ENCODE measurements at regions not wholly inside any gene's neighbourhood (a gene's known extent, or its start where the extent isn't known, plus 50 kb on each side); places are given as distances from the start of the nearest gene placed in this dataset.

DNA sequence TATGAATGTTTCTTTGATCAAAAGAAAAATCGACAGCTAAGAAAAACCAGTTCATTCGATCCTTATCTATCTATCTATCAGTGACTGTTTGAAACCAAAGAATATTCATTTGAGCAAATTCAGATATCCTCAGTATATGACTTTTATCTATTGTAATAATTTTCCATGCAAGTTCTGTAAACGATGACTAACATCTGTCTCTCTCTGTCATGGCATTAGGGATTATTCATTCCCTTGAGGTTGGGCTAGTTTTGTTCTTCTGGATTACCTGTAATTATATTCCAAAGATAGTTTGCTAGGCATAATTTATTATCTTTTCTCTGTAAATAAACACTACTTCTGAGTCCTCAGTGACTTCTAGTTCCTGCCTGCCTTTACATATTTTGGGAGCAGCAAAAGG is 497.7 kb upstream of the CDH11 start:
- TF ChIP-seq IRF2 (CRISPR knock-in tag; IDR thresholded peaks at IDR 0.05; ENCODE audit: borderline replicate concordance, low read depth): no peak
- no peak for TF ChIP-seq FOXP4 (CRISPR knock-in tag; IDR thresholded peaks at IDR 0.05)
- TF ChIP-seq CREM (CRISPR knock-in tag; IDR thresholded peaks at IDR 0.05): no peak
- TF ChIP-seq, protein P1, sequence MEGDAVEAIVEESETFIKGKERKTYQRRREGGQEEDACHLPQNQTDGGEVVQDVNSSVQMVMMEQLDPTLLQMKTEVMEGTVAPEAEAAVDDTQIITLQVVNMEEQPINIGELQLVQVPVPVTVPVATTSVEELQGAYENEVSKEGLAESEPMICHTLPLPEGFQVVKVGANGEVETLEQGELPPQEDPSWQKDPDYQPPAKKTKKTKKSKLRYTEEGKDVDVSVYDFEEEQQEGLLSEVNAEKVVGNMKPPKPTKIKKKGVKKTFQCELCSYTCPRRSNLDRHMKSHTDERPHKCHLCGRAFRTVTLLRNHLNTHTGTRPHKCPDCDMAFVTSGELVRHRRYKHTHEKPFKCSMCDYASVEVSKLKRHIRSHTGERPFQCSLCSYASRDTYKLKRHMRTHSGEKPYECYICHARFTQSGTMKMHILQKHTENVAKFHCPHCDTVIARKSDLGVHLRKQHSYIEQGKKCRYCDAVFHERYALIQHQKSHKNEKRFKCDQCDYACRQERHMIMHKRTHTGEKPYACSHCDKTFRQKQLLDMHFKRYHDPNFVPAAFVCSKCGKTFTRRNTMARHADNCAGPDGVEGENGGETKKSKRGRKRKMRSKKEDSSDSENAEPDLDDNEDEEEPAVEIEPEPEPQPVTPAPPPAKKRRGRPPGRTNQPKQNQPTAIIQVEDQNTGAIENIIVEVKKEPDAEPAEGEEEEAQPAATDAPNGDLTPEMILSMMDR (IDR thresholded peaks at IDR 0.05): no peak
- TF ChIP-seq ZNF263 (CRISPR knock-in tag; IDR thresholded peaks at IDR 0.05; ENCODE audit: low read depth): no peak
- TF ChIP-seq TEAD4 (CRISPR knock-in tag; IDR thresholded peaks at IDR 0.05): no peak
- no peak for TF ChIP-seq ZNF532 (CRISPR knock-in tag; IDR thresholded peaks at IDR 0.05; ENCODE audit: borderline replicate concordance)
- TF ChIP-seq FOXP1 (CRISPR knock-in tag; IDR thresholded peaks at IDR 0.05; ENCODE audit: borderline replicate concordance): no peak
- no peak for TF ChIP-seq EMX1 (CRISPR knock-in tag; IDR thresholded peaks at IDR 0.05)
- no peak for TF ChIP-seq ZNF671 (CRISPR knock-in tag; IDR thresholded peaks at IDR 0.05)
- no peak for TF ChIP-seq SMAD3 (CRISPR knock-in tag; IDR thresholded peaks at IDR 0.05; ENCODE audit: borderline replicate concordance)
- no peak for TF ChIP-seq MXD4 (CRISPR knock-in tag; IDR thresholded peaks at IDR 0.05; ENCODE audit: borderline replicate concordance)
- TF ChIP-seq IRF1 (CRISPR knock-in tag; IDR thresholded peaks at IDR 0.05): no peak
- no peak for TF ChIP-seq JUN (CRISPR knock-in tag; IDR thresholded peaks at IDR 0.05)

Measured in WTC11 (cell line).